NCI-H748 treated with DMSO at 0.1 percent for 48 hours (cell line): ENCODE measurements at regions not wholly inside any gene's neighbourhood (a gene's known extent, or its start where the extent isn't known, plus 50 kb on each side); places are given as distances from the start of the nearest gene placed in this dataset.

ENCODE experiments used
- DNase-seq: peaks from one replicate; lab custom pipeline; 2025; lab: John Stamatoyannopoulos, UW

DNA sequence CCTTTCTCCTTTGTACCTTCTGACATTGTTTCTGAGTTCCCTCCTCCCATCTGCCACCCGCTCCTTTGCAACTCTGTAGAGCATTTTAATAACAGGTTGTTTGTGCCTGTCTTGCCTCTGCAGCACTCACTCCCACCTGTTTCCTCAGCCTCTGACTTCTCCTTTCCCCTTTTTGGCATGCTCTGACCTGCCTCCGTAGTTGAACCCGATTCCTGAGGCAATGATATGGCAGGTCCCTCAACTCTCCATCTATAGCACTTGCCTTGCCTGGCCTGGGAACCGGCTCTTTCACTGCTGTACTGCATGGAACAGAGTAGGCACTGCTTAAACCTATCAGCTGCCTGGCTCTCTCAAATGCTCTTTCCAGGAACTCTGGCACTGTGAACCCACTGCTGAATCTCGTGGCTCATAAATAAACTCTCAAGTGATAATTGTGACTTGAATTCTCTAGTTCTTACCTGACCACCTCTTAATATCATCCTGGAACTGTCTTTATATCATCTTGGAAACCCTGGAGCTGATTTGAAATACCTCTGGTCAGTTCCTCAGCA, 50.3 kb downstream of the UTRN start:
- no peak for DNase-seq

- no peak for DNase-seq
Observed at GRCh38 chr6:144335914-144336313, 50.8 kb downstream of the UTRN start.

- no peak for DNase-seq
Observed at GRCh38 chr6:144336900-144337299, 51.8 kb downstream of the UTRN start.

DNA sequence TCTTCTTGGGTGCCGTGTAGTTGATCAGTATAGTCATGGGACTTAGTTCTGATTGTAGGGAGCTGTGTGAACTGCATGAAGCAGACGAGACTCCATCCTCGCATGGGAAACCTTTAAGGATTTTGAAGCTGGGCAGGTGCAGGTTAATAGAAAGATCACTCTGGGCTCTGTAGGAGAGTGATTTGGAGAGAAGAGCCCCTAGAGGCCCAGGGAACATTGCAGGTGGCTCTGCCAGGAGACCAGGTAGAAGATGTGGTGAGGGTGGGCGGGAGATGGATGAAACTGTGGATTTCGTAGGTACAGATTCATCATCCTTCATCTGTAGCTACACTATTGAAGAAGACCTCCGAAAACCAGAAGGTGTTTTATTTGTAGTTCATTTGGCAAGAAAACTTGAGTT, 53.3 kb downstream of the UTRN start:
- no peak for DNase-seq

DNA sequence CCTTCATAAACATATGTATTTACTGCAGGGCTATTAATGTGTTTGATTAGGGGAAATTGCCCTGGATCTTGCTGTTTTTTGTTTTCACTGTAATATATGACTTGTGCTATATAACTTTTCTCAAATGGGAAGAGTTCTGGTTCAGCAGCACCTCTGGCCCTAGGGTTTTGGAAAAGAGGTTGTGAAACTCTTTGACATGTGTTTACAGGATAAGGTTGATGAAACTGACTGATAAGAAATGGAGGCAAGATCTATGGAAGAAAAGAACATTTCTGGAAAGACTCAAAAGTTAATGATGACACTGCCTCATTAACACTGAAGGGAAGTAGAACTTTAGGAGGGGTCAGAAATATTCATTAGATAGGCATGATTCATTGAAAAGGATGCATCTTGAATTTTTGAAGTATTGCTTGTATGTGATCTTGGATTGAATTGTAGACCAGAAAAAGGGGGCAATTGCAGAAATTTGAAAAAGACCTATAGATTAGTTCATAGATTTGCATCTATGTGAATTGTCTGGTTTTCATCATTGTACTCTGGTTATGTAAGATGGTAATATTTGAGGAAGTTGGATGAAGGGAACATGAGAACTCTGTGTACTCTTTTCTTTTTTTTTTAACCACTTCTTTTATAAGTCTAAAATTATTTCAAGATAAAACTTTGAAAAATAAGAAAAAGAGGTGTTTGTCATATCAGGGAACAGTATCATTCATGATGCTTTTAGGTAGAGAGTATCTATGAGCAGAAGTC, 54.0 kb downstream of the UTRN start:
- no peak for DNase-seq

GRCh38 chr6:144339859-144340452, 54.8 kb downstream of the UTRN start:
- DNase-seq: no peak

GRCh38 chr6:144340541-144341371, 55.6 kb downstream of the UTRN start:
- DNase-seq: no peak

DNA sequence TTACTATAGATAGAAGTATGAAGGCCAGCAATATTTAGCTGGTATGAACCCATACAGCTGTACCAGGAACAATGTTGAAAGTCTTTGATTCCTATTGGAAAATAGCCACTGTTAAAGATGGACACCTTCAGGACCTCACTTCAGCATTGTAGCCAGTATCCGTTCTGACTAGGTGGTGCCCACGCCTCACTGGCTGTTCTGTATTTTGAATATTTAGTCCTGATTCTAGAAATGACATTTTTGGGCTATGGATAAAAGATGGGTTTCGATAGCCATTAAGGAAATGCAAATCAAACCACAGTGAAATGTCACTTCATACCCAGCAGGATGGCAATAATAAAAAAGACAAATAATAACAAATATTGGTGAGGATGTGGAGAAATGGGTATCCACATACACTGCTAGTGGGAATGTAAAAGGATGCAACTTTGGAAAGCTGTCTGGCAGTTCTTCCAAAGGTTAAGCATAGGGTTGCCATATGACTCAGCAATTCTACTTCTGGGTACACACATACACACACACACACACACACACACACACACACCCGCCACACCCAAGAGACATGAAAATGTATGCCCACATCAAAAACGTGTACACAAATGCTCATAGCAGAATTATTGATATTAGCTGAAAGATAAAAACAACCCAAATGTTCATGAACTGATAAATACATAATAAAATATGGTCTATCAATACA, 56.8 kb downstream of the UTRN start:
- DNase-seq: no peak

DNA sequence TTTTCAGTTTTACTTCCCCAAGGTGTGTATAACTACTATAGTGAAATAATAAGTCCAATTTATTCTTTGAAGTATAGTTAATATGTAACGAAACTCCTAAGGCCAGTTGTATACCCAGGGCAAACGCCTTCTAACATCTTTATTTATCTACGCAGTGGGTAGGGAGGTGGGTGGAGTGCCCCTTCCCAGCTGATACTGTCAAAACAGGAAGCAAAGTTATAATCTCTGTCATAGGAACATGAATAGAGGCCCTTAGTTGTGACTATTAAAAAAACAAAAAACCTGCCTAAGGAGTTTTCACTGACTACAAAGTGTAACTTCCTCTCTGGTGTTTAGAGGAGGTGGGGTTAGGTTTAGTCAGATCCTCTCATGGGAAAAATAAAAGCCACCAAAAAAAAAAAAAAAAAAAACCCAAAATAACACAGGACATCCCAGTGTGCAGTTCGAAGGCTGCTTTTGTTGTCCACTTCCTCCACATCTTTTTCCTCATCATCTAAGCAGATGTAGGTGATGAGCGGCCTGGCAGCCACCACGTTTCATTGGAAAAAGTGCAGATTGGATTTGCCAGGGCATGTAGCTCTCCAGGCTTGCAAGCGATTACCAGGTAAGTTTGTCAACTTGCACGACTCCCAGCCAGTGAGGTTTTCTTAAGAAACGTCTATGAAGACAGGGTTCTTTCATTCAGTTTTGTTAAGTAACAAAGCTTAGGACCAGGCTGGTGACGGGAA, 58.7 kb downstream of the UTRN start:
- DNase-seq: no peak

DNA sequence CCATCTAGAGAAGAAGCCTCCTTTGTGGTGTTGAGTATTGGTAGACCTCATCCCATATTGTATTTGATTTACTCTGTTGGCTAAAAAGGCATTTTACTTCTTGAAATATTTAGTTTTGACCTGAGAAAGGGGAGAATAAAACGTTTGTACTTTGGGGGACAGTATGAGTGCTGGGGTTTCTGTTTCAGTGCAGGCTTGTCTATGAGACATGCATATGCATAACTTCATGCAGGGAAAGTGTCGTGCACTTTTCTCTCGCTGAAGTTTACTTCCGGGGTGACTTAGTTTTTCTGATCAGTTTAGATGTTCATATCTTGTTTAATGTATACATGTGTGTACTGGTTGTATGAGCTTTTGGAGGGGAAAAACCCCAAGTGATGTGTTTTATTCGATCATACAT, 59.5 kb downstream of the UTRN start:
- no peak for DNase-seq

GRCh38 chr6:144345451-144345850, 60.3 kb downstream of the UTRN start:
- DNase-seq: no peak

DNA sequence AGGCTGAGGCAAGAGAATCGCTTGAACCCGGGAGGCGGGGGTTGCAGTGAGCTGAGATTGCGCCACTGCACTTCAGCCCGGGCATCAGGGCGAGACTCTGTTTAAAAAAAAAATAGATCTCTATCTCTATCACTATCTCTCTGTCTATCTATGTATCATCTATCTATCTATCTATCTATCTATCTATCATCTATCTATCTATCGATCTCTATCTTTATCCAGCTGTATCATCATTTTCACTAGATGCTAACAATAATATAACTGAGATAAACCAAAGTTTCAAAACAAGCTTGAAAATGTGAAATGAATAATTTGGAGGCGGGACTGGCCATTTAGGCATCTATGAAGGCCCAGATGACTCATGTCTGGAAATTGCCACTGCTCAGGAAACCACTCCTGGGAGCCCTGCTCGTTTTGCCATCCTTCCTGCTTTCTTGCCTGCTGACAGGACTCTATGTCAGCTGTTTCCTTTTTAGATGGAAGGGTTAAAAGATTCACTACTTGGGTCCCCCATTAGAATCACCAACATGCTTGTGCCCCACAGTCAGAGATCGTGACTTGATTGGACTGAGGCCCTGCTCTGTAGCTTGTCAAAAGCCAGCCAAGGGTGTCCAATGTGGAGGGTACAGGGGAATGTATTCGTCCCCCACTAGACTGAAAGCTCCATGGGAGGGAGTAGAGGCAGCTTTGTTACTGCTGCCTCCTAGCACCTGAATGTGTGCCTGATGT, 61.7 kb downstream of the UTRN start:
- no peak for DNase-seq

- no peak for DNase-seq
Observed at GRCh38 chr6:144347448-144347759, 62.3 kb downstream of the UTRN start.

DNA sequence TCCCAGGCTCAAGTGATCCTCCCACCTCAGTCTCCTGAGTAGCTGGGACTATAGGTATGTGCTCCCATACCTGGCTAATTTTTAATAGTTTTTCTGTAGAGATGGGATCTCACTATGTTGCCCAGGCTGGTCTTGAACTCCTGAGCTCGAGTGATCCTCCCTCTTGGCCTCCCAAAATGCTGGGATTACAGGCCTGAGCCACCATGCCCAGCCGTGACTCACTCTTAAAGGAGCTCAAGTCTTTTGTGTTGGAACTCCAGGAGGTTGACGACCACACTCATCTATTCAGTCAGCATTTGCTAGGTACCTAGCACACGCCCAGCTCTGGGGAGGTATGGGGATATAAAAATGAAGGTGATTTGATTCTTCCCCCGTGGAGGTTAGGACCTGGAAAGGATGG, 62.8 kb downstream of the UTRN start:
- DNase-seq: no peak

DNA sequence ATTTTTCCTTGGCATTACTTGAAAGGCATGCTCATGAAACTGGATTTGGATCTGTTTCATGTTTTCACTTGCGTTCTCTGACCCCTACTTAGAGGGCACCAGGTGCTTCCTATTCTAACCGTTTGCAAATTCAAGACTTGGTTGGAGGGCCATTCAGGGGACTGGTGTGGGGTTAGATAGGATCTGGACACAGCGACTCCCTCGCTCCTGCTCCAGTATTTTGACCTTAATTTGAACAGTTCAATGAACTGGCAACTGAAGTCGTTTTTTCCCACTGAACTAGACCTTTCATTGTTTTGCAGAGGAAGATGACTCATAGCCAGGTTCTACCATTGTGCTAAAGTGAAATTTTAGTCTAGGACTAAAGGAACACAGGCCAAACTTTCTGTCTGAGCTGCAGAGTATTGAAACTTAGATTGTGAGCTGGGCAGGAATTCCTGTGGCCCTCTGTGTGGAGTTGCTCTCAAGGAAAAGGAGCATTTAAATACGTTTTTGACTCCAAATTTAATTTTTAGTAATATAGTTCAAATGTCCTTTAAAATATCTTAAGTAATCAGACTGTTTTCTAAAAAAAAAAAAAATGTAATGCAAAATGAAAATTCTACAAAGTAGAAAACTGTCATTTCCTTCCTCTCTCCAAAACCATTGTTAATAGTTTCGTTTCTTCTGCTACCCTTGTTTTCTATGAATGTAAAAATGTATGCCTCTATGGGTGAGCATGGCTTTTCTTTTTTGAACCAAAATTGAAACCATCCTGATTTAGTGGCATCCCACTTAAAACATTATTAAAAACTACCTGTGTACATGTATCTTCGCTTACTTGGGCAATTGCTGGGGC, 64.8 kb downstream of the UTRN start:
- no peak for DNase-seq

DNA sequence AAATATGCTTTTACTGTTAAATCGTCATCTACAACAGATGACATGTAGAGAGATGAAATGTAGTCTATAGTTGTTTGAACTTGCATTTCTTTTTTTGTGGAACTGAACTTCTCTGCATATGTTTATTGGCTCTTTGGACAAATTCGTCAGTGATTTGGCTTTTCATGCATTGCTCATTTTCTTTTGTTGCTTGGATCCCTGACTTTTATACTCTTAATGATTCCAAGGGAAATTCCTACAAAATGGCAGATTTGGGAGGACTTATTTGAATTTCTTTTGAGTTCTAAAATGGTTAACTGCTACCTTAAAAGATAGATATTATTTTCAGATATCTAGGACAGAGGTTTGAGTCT, 65.4 kb downstream of the UTRN start:
- DNase-seq: no peak

DNA sequence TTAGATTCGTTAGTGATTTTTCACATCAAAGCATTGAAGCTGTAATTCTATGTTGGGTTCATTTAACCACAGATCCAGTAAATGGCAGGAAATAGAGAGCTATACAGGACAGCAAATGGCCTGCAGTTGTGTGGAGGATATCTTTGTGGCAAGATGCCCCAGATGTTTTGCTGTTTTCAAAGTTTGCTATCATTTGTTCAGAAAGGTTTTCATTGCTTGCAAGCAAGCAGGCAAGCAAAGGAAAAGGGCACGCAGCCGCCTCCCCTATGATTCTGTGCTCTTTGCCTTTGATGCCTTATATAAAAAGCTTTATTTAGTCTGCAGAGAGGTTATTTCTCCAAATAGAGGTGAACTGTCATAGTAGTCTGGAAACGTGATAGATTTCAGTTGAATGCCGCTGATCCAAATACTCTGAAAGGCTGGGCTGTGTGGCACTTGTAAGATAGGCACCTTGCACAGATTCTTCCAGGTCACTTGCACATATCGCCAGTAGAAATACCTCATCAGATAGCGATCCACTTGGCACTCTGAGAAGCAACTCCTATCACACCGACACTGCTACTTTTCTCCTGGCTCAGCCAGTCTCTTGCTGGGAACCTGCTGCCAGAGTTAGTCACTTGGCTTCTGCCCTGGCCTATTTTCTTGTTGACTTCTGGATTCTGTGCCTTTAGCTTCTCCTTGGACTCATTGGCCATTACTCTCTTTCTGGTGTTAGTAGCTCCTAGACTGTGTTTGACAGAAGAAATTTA, 66.4 kb downstream of the UTRN start:
- DNase-seq: no peak

- DNase-seq: no peak
Observed at GRCh38 chr6:144352331-144352730, 67.2 kb downstream of the UTRN start.

- no peak for DNase-seq
Observed at GRCh38 chr6:144353871-144354314, 68.8 kb downstream of the UTRN start.
